ENCODE measurements at regions not wholly inside any gene's neighbourhood (a gene's known extent, or its start where the extent isn't known, plus 50 kb on each side); places are given as distances from the start of the nearest gene placed in this dataset.
"Not testable (repeated sequence)": the region's sequence is repeated elsewhere in the genome, so short reads cannot be mapped to it uniquely, and the experiment has no call there.

GRCh38 chr11:92168936-92169335 is 55.7 kb upstream of the FAT3 start:
- DNase-seq, result no peak

DNA sequence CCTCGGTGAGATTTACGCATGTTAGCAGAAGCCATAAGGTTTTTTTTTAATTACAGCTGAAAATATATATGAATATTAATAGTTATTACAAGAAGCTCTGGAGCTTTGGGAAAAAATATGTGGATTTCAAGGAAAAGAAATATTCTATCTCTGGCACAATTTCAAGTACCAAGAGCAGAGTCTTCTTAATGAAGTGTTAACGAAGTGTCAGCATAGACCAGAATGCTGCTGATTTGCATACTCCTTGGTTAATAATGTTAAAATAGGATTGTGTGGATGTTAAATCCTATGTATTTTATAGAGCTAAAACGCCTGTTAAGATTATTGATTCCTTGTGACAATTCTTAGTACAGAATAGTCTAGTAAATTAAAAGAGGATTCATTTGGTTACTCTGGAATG is 57.0 kb upstream of the FAT3 start:
- DNase-seq, result no peak

DNA sequence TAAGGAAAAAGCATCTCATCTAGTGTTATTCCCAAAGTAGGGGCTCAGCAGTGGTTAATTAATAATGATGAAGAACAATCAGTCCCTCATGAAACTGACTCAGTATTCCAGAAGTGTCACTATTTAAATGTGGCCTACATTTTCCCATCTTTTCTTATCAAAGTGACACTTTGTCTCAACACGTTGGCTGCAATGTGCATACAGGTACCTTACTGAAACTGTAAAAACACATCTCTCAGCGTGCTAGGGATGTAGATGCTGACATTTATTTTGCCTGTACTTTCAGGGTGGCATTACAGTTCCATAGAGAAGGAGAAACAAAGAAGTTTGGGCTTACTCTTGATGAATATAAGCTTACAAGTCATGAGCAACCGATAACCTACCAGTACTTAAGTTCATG is 58.3 kb upstream of the FAT3 start:
- no peak for DNase-seq

GRCh38 chr11:92163879-92164278 is 60.7 kb upstream of the FAT3 start:
- no peak for DNase-seq

- DNase-seq, result no peak
Observed at GRCh38 chr11:92162776-92163175, 61.8 kb upstream of the FAT3 start.

DNA sequence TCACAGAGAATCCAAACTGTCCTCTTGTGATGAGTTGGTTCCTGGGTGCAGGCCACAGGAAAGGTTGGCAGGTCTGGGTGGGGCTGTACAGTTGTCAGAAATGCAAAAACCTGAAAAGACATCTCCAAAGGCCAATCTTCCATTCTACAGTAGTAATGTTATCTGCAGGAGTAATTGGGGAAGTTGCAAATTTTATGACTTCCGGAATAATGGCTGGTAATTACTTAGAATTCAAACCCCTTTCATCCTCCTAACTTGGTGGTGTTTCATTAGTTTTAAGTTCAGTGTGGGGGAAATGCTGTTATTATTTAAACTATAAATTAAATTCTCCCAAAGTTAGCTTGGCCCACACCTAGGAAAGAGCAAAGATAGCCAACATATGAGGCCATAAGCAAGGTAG is 64.7 kb upstream of the FAT3 start:
- no peak for DNase-seq

GRCh38 chr11:92157390-92157789 is 67.2 kb upstream of the FAT3 start:
- not testable (repeated sequence) for DNase-seq

DNA sequence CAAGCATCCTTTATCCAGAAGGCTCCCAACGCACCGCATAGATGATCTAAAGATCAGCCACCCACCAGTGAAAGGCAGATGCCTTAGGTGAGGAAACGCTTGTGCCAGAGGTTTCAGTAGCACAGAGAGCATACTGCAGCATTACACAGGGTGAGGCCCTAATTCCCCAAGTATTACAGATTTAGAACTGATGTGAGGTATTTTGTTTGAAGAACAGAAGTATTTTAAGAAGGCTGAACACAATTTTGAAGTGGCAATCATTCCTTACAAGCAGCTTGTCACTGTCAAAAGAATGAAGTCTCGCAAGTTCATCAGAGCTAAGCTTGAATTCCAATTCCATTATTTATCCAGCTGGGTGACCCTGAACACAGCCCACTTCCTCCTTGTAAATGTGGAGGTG is 70.0 kb upstream of the FAT3 start:
- no peak for DNase-seq

DNA sequence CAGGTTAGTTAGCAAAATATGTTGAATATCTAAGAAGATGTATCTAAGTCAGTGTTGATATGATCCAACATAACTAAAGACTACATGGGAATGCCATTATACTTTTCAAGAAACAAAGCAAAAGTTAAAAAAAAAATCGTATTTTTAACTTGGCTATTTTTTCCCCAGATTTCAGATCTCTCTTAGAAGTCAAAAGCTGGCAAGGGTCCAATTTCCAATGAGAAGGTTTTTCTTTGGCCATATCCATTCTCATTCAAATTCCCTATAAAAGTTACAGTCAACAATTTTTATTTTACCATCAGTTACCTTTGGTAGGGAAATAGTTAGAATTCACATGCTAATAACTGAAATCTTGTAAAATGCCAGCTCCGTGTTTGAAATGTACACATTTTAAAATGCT is 70.5 kb upstream of the FAT3 start:
- DNase-seq, result no peak

GRCh38 chr11:92153542-92153941 is 71.1 kb upstream of the FAT3 start:
- DNase-seq, result no peak

DNA sequence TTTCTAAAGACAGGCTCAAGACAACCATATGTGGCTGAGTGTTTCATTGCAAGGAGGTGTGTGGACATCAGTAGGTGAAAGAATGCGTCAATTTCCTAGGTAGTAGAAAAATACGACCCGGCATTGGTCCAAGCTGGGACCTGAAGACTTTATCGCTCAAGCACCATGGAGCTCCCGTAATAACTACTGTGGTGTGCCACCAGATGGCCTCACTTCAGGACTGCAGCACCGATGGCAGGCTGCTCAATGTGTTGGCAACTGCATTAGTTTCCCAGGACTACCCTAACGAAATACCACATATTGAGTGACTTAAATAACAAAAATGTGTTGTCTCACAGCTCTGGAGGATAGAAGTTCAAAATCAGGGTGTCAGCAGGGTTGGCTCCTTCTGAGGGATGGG is 72.4 kb upstream of the FAT3 start:
- no peak for DNase-seq

- no peak for DNase-seq
Observed at GRCh38 chr11:92149996-92150395, 74.6 kb upstream of the FAT3 start.

DNA sequence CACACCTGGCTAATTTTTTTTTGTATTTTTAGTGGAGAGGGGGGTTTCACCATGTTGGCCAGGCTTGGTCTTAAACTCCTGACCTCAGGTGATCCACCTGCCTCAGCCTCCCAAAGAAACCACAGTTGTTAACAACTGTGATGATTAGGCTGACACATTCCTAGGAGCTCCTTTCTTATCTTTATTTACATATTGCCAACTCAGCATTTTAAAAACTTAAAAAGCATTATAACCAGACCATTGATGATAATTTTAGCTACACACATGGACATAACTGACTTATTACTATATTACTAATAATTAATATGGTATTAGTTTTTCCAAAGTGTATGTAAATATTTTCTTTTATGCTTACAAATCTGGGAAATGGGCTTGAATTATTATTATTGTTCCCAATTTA is 82.9 kb upstream of the FAT3 start:
- DNase-seq, result no peak

DNA sequence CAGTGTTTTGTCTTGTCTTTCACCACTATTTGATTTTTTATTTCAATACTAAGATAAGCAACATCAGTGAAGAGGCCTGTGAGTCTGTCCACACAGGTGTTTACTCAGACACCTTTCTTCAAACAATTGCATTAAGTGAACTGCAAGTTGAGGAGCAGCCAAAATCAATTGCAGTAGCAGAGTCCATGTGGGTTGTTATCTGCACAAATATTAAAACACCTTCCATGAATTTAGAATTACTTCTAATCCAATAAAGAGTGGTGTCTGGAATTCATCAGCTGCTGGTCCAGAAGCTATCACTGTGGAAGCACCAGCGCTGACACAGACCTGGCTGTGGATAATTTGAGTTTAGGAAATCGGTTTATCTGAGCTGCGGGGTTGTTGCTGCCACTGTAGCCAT is 83.5 kb upstream of the FAT3 start:
- DNase-seq, result no peak

GRCh38 chr11:92140021-92140420 is 84.6 kb upstream of the FAT3 start:
- DNase-seq, result no peak

- no peak for DNase-seq
Observed at GRCh38 chr11:92138296-92138695, 86.3 kb upstream of the FAT3 start.

GRCh38 chr11:92137747-92138146 is 86.9 kb upstream of the FAT3 start:
- DNase-seq, result no peak

- DNase-seq, result no peak
Observed at GRCh38 chr11:92136797-92137196, 87.8 kb upstream of the FAT3 start.

GRCh38 chr11:92131289-92131865 is 93.2 kb upstream of the FAT3 start:
- no peak for DNase-seq

DNA sequence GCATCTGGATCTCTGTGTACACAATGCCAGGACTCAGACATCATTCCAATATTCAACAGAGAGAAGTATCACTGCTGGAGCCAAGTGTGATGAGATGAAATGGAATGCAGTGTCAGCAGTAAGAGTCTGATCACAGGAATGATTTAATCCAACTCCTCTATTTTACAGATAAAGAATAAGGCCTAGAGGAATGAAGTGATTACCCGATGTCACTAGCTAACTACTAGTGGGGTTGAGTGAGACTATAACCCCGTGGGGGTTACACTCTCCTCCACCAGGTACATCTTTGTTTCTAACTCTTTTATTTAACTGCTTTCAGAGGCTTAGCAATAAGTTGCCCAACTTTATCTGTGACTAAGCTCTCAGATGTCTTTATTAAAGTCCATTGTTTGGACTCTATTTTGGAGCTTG is 94.2 kb upstream of the FAT3 start:
- no peak for DNase-seq

DNA sequence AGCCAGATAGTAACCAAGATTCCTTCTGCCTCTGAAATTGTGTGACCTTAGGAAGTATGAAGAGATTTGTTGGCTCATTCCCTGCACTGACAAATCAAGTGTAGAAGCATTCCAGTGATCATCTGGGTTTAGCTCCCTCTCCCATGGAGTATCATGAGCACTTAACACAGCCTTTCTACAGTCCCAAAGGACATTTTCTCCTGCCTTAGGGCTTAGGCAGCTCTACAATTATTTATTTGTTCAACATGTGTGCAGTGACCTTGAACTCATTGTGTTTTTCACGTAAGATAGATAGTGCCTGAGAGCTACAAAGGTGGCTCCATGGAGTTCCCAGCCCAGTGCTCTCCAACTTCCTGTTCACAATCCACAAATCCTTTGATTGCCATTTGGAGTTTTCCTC is 94.8 kb upstream of the FAT3 start:
- DNase-seq, result no peak

DNA sequence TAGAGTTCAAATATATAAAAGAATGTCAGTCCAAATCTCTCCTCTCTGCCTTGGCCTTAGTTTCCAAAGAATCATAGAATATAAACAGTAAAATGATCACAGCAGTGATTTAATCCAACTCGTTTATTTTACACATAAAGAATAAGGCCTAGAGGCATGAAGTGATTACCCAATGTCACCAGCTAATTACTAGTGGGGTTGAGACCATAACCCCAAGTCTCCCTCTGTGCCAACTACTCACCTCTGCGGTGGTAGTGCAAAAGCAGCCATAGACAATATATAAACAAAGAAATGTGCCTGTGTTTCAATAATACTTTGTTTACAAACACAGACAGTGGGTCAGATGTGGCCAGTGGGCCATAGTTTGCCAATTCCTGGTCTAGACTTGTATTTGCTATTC is 96.6 kb upstream of the FAT3 start:
- DNase-seq, result no peak

DNA sequence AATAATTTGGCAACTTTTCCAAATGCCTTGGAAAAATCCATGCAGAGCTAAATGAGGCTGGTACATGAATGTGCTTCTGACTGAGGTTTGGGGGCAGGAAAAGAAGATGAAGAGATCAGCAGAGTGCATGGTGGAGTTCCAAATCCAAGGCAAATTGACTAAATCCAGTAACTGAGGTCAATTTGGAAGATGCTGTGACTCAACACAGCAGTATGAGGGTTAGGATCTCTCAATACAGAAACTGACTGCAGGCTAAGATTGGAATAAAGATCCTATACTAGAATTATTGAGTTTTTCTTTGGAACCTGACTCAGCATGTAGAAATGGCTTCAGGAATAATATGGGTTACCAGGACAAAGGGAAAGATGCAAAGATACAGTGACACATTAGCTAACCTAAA is 99.3 kb upstream of the FAT3 start:
- no peak for DNase-seq

DNA sequence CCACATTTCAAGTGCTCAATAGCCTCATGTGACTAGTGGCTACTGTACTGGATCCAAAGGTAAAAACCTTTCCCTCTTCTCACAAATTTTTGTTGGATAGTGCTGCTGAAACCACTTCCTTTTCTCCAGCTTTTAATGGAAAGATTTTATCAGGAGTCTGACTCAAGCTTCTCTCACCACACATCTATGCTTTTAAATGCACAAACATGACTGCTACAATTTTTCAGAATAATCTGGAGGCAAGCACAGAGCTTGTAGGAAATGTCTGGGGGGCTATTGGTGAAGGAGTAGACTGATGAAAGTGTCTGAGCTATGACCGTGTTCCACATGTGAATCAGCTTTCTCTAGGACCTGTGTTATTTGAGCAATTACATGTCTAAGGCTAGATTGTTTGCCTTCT is 101.1 kb upstream of the FAT3 start:
- DNase-seq, result no peak

- DNase-seq, result no peak
Observed at GRCh38 chr11:92122561-92122960, 102.1 kb upstream of the FAT3 start.

GRCh38 chr11:92111287-92111686 is 113.3 kb upstream of the FAT3 start:
- DNase-seq, result no peak

Measured in T-helper 2 cell (primary cell).